Loucy (cell line): ENCODE measurements at regions not wholly inside any gene's neighbourhood (a gene's known extent, or its start where the extent isn't known, plus 50 kb on each side); places are given as distances from the start of the nearest gene placed in this dataset.

Source experiments
- CTCF ChIP-seq: fragments of 200-600 bp; sonication (generic); conservative IDR thresholded peaks from 2 replicates; pipeline ENCODE4 v1.5.1; 2014; ENCODE audit warnings: mild to moderate bottlenecking, antibody characterized with exemption, low read length
- EZH2phosphoT487 ChIP-seq: fragments of 200-600 bp; IDR thresholded peaks from 2 replicates; pipeline ENCODE4 v1.6.1; 2018; ENCODE audit warnings: antibody characterized with exemption, mild to moderate bottlenecking, moderate library complexity, borderline replicate concordance

- peak; percentile 30; the same call in 1 of the 2 replicates for TF ChIP-seq CTCF
- TF ChIP-seq EZH2phosphoT487, result no peak
These were observed 457.2 kb downstream of the STK39 start for GRCh38 chr2:167790189-167790588.
